Lower leg skin (tissue), 4 donors: ENCODE measurements at regions not wholly inside any gene's neighbourhood (a gene's known extent, or its start where the extent isn't known, plus 50 kb on each side); places are given as distances from the start of the nearest gene placed in this dataset.

Source experiments
- DNase-seq, 2 donors: peaks; one replicate each; pipeline ENCODE4 v3.0.0-alpha.2; 2019; ENCODE audit warnings: low spot score in 2 of 2
- H3K4me3 ChIP-seq: fragments of 200-600 bp; sonication (generic); 2 replicates; pipeline ENCODE4 v1.5.1; 2017; ENCODE audit warnings: mild to moderate bottlenecking, low read depth; ENCODE audit not compliant: poor library complexity, severe bottlenecking
- POLR2A ChIP-seq, 2 donors: fragments of 450-650 bp; IDR thresholded peaks; one replicate each; pipeline ENCODE4 v1.6.1; 2016 to 2017; ENCODE audit warnings: antibody characterized with exemption in 2 of 2, mild to moderate bottlenecking in 1 of 2, moderate library complexity in 1 of 2
- WGBS, 2 donors: methylation state at CpG; one replicate each; pipeline ENCODE4 v1.1.5; 2018; 5-methylcytosine and 5-hydroxymethylcytosine counted together
- intact Hi-C: fragments of 100-400 bp; cut with DNase I; formaldehyde crosslinking; loops from one replicate; pipeline ENCODE4 v1.15.0; 2023; ENCODE audit warnings: low total_unique reads
- TF ChIP-seq, protein P1 (sequence below), 3 donors: fragments of 450-650 bp; IDR thresholded peaks; one replicate each; pipeline ENCODE4 v1.5.1; 2016; ENCODE audit warnings: antibody characterized with exemption in 3 of 3, mild to moderate bottlenecking in 3 of 3, moderate library complexity in 2 of 3

DNA sequence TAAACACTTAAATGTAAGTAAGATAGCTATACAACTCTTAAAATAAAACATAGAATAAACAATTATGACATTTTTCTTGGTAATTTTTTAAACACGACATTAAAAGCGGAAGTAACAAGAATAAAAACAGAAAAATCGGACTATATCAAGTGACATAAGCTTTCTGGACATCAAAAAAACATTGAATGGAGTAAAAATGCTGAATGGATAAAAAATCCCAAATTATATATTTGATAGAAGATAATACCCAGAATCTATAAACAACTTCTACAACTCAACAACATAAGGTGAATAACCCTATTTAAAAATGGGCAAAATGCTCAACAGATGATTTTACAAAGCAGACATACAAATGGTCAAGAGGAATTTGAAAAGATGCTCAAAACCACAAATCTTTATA lies 1866.5 kb downstream of the TP53TG3F start:
- intact Hi-C loops, result no loop called here
- WGBS, 2 donors, result 75 to 81% methylated on average over 3 of the region's 3 CpGs

DNA sequence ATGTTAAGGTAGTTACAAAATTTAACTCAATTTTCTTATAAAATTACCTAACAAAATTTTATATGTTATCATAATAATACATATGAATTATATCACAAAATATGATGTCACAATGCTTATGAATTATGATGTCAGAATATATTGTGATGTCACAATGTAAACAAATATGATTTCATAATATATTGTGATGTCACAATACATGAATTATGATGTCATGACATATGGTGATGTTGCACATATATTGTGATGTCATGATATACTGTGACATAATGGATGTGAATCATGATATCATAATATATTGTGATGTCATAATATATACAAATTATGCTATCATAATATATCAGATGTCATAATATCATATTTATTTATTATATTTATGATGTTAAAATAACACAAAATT lies 1879.9 kb downstream of the TP53TG3F start:
- TF ChIP-seq, protein P1, sequence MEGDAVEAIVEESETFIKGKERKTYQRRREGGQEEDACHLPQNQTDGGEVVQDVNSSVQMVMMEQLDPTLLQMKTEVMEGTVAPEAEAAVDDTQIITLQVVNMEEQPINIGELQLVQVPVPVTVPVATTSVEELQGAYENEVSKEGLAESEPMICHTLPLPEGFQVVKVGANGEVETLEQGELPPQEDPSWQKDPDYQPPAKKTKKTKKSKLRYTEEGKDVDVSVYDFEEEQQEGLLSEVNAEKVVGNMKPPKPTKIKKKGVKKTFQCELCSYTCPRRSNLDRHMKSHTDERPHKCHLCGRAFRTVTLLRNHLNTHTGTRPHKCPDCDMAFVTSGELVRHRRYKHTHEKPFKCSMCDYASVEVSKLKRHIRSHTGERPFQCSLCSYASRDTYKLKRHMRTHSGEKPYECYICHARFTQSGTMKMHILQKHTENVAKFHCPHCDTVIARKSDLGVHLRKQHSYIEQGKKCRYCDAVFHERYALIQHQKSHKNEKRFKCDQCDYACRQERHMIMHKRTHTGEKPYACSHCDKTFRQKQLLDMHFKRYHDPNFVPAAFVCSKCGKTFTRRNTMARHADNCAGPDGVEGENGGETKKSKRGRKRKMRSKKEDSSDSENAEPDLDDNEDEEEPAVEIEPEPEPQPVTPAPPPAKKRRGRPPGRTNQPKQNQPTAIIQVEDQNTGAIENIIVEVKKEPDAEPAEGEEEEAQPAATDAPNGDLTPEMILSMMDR (IDR thresholded peaks at IDR 0.05), result no peak
- TF ChIP-seq POLR2A (IDR thresholded peaks at IDR 0.05), result no peak
- intact Hi-C loops, result no loop called here
- H3K4me3 ChIP-seq, result no peak overlapping the region
- no peak for DNase-seq

More for the DNA sequence above, 1866.5 kb downstream of the TP53TG3F start:
- TF ChIP-seq, protein P1 (IDR thresholded peaks at IDR 0.05), result no peak
- no peak for TF ChIP-seq POLR2A (IDR thresholded peaks at IDR 0.05)
- H3K4me3 ChIP-seq, result no peak overlapping the region
- no peak for DNase-seq

DNA sequence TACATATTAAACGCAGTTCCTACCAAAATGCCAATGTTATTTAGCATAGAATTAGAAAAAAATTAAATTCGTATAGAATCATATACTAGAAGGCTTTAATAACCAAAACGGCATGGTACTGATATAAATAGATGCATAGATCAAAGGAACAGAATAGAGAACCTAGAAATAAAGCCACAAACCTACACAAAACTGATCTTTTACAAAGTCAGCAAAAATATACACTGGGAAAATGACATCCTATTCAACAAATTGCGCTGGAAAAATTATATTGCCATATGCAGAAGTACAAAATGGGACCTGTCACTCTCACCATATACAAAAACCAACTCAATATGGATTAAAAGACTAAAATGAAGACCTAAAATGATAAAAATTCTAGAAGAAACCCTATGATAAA lies 1882.6 kb downstream of the TP53TG3F start:
- TF ChIP-seq, protein P1 (IDR thresholded peaks at IDR 0.05), result no peak
- TF ChIP-seq POLR2A (IDR thresholded peaks at IDR 0.05), result no peak
- no peak overlapping the region for H3K4me3 ChIP-seq
- no peak for DNase-seq
- intact Hi-C loops, result no loop called here
- WGBS, 2 donors, result 43 to 50% methylated on average over 4 of the region's 4 CpGs

DNA sequence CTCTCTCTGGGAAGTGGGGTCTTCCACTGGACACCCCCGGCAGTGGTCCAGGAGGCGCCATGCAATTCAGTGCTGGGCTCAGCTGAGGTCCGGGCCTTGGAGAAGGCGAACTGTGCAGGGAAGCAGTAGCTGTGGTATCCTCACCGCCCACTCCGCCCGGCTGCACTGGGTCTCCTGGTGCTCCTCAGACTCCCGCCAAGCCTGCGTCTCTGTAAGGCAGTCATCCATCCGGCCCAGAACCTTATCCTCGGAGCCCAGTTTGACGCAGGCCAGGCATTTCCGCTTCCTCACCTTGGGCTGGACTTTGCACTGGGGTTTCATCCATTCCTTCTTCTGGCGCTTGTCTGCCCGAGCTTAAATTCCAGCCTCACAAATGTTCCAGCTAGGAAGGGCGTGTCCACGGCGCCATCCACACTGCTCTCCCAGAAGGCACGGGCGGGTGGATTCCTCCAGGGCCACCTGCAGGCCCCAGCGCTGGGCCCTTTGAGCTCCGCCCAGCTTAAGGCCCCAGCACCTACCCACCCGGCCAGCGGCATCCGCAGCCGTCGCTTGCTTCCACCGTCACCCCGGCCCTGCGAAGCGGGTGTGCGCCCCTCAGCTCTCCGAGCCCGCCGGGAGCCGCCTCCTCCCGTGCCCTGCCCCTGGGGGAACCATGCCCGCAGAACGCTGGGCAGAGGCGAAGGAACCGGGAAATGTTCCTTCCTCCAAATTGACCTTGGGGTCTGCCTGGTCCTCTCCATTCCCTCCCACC lies 1884.8 kb downstream of the TP53TG3F start:
- DNase-seq, result no peak
- intact Hi-C loops, result no loop called here
- 67 to 69% methylated on average over 30 to 41 of the region's 41 CpGs for WGBS, 2 donors
- no peak for TF ChIP-seq POLR2A (IDR thresholded peaks at IDR 0.05)
- TF ChIP-seq, protein P1 (IDR thresholded peaks at IDR 0.05), result no peak
- H3K4me3 ChIP-seq, result no peak overlapping the region

DNA sequence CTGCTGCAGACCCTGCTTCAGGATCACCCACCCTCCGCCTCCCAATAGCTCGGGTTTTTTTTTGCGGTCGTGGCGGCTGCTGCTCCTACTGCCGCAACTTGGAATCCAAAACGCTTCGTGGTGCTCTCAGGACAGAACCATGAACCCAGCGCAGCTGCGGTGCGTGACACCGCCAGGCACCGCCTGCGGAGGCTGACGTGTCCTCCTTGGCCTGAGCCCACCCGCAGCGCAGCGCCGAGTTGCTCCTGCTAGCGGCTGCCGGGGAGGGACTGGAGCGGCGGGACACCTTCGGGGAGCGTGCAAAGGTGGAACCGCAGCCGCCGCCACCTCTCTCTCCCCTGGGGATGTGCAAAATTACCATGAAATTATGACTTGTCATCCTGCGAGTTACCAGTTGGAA lies 1893.0 kb downstream of the TP53TG3F start:
- intact Hi-C loops, result no loop called here

More for the DNA sequence above, 1893.0 kb downstream of the TP53TG3F start:
- no peak for TF ChIP-seq POLR2A (IDR thresholded peaks at IDR 0.05)
- TF ChIP-seq, protein P1 (IDR thresholded peaks at IDR 0.05), result no peak
- no peak overlapping the region for H3K4me3 ChIP-seq
- no peak for DNase-seq
- 49 to 62% methylated on average over 19 to 23 of the region's 29 CpGs for WGBS, 2 donors
